Activated T-helper 2 cell treated with anti-CD3 and anti-CD28 coated beads, Interferon-gamma antibody, Interleukin-2, Interleukin-4, amounts not matched to agents 10 μg/mL and 5 μg/mL and 100 μg/mL, durations not matched to agents 14 hours and 24 hours and 36 hours (primary cell): ENCODE measurements at regions not wholly inside any gene's neighbourhood (a gene's known extent, or its start where the extent isn't known, plus 50 kb on each side); places are given as distances from the start of the nearest gene placed in this dataset.

Source experiments
- DNase-seq: peaks from one replicate; pipeline ENCODE4 v3.0.0; 2021; ENCODE audit warnings: low spot score
- H3K27ac Mint-ChIP-seq: one replicate; pipeline ENCODE4 v1.8.0; 2021; ENCODE audit warnings: mixed read lengths
- H3K27me3 Mint-ChIP-seq: one replicate; pipeline ENCODE4 v1.8.0; 2021; ENCODE audit warnings: low read depth, mixed read lengths
- H3K36me3 Mint-ChIP-seq: one replicate; pipeline ENCODE4 v1.8.0; 2021; ENCODE audit warnings: low read depth, mixed read lengths
- H3K4me1 Mint-ChIP-seq: one replicate; pipeline ENCODE4 v1.8.0; 2021; ENCODE audit warnings: low read depth, mixed read lengths
- H3K4me3 Mint-ChIP-seq: one replicate; pipeline ENCODE4 v1.8.0; 2021; ENCODE audit warnings: low read depth, mild to moderate bottlenecking, moderate library complexity, mixed read lengths
- H3K9me3 Mint-ChIP-seq: one replicate; pipeline ENCODE4 v1.8.0; 2021; ENCODE audit warnings: mixed read lengths
- intact Hi-C: fragments of 100-400 bp; cut with micrococcal nuclease; formaldehyde crosslinking; loops from one replicate; pipeline ENCODE4 v1.15.1; 2023

DNA sequence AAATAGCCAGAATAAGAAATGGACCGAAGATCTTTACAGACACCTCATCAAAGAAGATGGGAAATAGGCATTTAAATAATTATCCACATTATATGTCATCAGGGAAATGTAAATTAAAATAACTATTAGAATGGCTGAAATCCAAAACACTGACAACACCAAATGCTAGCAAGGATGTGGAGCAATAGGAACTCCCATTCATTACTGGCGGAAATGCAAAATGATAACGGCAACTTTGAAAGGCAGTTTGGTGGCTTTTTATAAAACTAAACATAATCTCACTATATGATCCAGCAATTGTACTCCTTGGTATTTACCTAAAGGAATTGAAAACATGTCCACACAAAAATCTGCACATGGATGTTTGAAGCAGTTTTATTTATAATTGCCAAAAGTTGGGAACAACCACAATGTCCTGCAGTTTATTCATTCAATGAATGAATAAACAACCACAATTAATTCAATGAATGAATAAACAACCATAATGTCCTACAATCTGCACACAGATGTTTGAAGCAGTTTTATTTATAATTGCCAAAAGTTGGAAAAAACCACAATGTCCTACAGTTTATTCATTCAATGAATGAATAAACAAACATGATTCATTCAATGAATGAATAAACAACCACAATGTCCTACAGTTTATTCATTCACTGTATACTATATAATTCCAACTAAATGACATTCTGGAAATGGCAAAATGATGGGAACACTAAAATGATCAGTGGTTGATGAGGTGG, 117.6 kb upstream of the PCDH18 start:
- H3K27me3 Mint-ChIP-seq: no peaks in the 10 kb centered on the region
- no peak overlapping the region for H3K4me3 Mint-ChIP-seq
- no peak overlapping the region for H3K27ac Mint-ChIP-seq
- H3K9me3 Mint-ChIP-seq: no peaks in the 10 kb centered on the region
- no peaks in the 10 kb centered on the region for H3K36me3 Mint-ChIP-seq
- no peaks in the 10 kb centered on the region for H3K4me1 Mint-ChIP-seq
- intact Hi-C loops: no loop called here
- DNase-seq: no peak

DNA sequence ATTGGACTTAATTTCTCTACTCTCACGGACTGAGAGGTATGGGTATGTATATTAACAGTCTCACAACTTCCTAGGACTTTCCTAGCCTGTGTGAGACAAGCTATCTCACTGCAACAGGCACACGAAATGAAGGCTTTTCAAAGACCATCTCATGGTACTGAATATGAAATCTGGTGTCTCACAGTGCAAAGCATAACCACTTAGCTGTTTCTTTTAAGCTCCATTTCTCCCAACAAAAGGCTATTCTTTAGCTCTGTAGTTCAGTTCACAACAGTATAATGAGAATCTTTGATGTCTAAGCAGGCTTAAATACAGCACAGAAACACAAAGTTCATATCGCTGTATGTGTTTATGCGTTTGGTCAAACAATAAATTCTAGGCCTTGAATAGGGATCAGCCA, 116.2 kb upstream of the PCDH18 start:
- no peaks in the 10 kb centered on the region for H3K27me3 Mint-ChIP-seq
- DNase-seq: no peak
- H3K27ac Mint-ChIP-seq: no peak overlapping the region
- intact Hi-C loops: no loop called here
- H3K4me3 Mint-ChIP-seq: no peak overlapping the region
- no peaks in the 10 kb centered on the region for H3K4me1 Mint-ChIP-seq
- no peaks in the 10 kb centered on the region for H3K36me3 Mint-ChIP-seq
- no peaks in the 10 kb centered on the region for H3K9me3 Mint-ChIP-seq

DNA sequence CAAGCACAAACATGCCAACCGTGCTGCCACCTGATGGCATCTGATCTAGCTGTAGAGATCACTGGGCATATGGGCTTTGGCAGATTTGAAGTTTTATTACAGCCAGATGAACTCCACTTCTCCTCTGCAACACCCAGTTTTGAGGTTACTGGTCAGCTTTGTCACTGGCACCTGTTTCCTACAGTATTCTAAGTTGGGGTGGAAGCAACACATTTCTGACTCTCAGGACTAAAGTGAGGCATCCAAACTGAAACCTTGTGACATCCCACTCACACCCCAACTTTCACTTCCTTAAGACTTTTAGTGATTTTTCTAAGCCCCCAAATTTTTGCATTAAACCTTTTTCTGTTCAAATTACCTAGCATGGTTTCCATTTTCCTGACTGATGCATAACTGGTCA, 115.1 kb upstream of the PCDH18 start:
- H3K4me1 Mint-ChIP-seq: no peaks in the 10 kb centered on the region

GRCh38 chr4:137644201-137644600, 111.9 kb upstream of the PCDH18 start:
- no peak overlapping the region for H3K27ac Mint-ChIP-seq
- no peaks in the 10 kb centered on the region for H3K4me1 Mint-ChIP-seq
- DNase-seq: no peak
- H3K27me3 Mint-ChIP-seq: no peaks in the 10 kb centered on the region
- intact Hi-C loops: no loop called here
- H3K36me3 Mint-ChIP-seq: no peaks in the 10 kb centered on the region
- H3K4me3 Mint-ChIP-seq: no peak overlapping the region
- no peaks in the 10 kb centered on the region for H3K9me3 Mint-ChIP-seq

More for the DNA sequence above, 115.1 kb upstream of the PCDH18 start:
- H3K4me3 Mint-ChIP-seq: no peak overlapping the region
- no peaks in the 10 kb centered on the region for H3K36me3 Mint-ChIP-seq
- H3K27me3 Mint-ChIP-seq: no peaks in the 10 kb centered on the region
- no peak overlapping the region for H3K27ac Mint-ChIP-seq
- no peaks in the 10 kb centered on the region for H3K9me3 Mint-ChIP-seq
- intact Hi-C loops: no loop called here
- DNase-seq: no peak

- Mint-ChIP-seq H3K9me3 (no peaks in the 10 kb centered on the region), H3K36me3 (no peaks in the 10 kb centered on the region), H3K27me3 (no peaks in the 10 kb centered on the region), H3K4me1 (no peaks in the 10 kb centered on the region), H3K4me3 (no peak overlapping the region), H3K27ac (no peak overlapping the region)
- intact Hi-C loops: no loop called here
- DNase-seq: no peak
These were observed 109.2 kb upstream of the PCDH18 start for GRCh38 chr4:137641544-137641943.

GRCh38 chr4:137640838-137641158, 108.5 kb upstream of the PCDH18 start:
- no peak for DNase-seq
- Mint-ChIP-seq H3K4me1 (no peaks in the 10 kb centered on the region), H3K4me3 (no peak overlapping the region), H3K36me3 (no peaks in the 10 kb centered on the region), H3K27ac (no peak overlapping the region), H3K27me3 (no peaks in the 10 kb centered on the region), H3K9me3 (no peaks in the 10 kb centered on the region)
- intact Hi-C loops: no loop called here

- H3K9me3 Mint-ChIP-seq: no peaks in the 10 kb centered on the region
- no peak for DNase-seq
- H3K36me3 Mint-ChIP-seq: no peaks in the 10 kb centered on the region
- no peak overlapping the region for H3K27ac Mint-ChIP-seq
- no peak overlapping the region for H3K4me3 Mint-ChIP-seq
- intact Hi-C loops: no loop called here
- no peaks in the 10 kb centered on the region for H3K4me1 Mint-ChIP-seq
- no peaks in the 10 kb centered on the region for H3K27me3 Mint-ChIP-seq
These were observed 108.0 kb upstream of the PCDH18 start for GRCh38 chr4:137640156-137640837.

DNA sequence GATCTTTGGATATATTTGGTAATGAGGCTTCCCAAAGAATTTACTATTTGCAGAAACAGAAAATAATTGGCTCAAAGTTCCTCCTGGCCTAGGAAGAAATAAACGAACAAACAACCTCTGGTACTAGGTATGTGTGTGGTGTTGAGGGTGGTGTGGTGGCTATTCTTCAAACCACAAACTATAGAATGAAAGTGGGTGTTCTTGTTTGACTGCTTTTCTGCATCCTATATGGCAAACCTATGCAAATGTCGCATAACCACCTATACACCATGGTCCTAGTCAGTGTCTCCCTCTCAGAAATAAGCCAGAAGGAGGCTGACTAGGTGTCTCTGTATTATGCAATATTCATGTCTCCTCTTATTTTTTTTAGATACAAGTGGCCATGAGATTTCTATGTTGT, 106.6 kb upstream of the PCDH18 start:
- intact Hi-C loops: no loop called here
- H3K27me3 Mint-ChIP-seq: no peaks in the 10 kb centered on the region
- no peaks in the 10 kb centered on the region for H3K36me3 Mint-ChIP-seq
- no peak overlapping the region for H3K4me3 Mint-ChIP-seq
- no peak overlapping the region for H3K27ac Mint-ChIP-seq
- no peaks in the 10 kb centered on the region for H3K4me1 Mint-ChIP-seq
- DNase-seq: no peak
- H3K9me3 Mint-ChIP-seq: no peaks in the 10 kb centered on the region

DNA sequence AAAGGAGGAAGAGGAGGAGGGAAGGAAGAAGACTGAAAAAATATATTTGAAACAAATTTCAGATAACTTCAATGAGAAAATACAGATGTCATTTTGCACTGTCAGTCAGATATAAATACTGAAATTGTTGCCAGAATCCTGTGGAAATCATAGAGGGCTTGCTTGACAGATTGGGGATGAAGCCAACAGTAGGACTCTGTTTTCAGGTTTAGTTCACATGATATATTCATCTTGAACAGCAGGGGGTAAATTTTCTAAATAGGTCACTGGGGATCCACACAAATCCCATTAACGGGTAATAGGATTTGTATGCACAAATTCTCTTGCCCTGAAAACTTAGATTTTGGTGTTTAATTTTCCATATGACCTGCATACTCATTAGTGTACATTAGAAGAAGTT, 103.3 kb upstream of the PCDH18 start:
- Mint-ChIP-seq H3K9me3 (no peaks in the 10 kb centered on the region), H3K36me3 (no peaks in the 10 kb centered on the region), H3K4me1 (no peaks in the 10 kb centered on the region), H3K27ac (no peak overlapping the region), H3K27me3 (no peaks in the 10 kb centered on the region), H3K4me3 (no peak overlapping the region)
- intact Hi-C loops: no loop called here
- DNase-seq: no peak

DNA sequence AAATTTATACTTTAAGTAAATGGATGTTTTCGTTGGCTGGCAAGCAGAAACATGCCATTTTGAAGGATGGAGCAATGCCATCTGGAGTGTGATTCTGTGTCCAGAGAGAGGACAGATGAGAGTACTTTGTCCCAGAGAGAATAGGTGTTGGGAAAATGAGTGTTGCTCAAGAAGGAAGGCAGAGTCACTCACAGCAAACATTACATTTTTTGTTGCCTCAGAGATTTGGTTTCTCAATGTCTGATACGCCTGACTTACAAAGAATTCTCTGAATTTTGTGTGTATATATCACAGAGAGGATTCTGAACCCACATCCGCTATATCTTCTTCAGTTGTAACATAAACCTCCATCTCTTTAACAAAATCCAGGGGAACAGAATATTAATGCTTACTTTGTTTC, 102.8 kb upstream of the PCDH18 start:
- DNase-seq: no peak
- Mint-ChIP-seq H3K27me3 (no peaks in the 10 kb centered on the region), H3K4me3 (no peak overlapping the region), H3K27ac (no peak overlapping the region), H3K4me1 (no peaks in the 10 kb centered on the region), H3K9me3 (no peaks in the 10 kb centered on the region), H3K36me3 (no peaks in the 10 kb centered on the region)
- intact Hi-C loops: no loop called here

GRCh38 chr4:137632842-137633241, 100.5 kb upstream of the PCDH18 start:
- H3K27ac Mint-ChIP-seq: no peak overlapping the region
- no peak overlapping the region for H3K4me3 Mint-ChIP-seq
- no peak for DNase-seq
- H3K4me1 Mint-ChIP-seq: no peaks in the 10 kb centered on the region
- H3K36me3 Mint-ChIP-seq: no peaks in the 10 kb centered on the region
- no peaks in the 10 kb centered on the region for H3K9me3 Mint-ChIP-seq
- no peaks in the 10 kb centered on the region for H3K27me3 Mint-ChIP-seq
- intact Hi-C loops: no loop called here

DNA sequence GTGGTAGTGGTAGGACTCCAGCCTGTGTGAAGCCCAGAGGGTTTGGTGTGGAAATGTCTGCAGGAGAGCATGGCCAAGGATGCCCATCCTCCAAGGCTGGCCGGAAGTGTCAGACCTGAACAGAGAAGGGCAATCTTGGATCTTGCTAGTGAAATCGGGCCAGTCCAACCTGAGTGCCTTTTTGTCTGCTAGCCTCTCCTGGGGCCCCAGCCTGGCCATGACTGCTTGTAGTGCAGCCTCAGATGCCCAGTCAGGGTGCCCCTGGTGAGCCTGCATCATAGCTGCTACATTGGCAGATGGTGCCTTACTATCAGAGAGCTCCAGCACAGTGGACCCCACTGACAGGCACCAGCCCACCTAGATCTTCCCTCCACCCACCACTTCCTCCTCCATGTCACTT, 99.3 kb upstream of the PCDH18 start:
- no peak for DNase-seq
- no peaks in the 10 kb centered on the region for H3K36me3 Mint-ChIP-seq
- no peaks in the 10 kb centered on the region for H3K9me3 Mint-ChIP-seq
- intact Hi-C loops: no loop called here
- H3K4me1 Mint-ChIP-seq: no peaks in the 10 kb centered on the region
- no peak overlapping the region for H3K27ac Mint-ChIP-seq
- H3K27me3 Mint-ChIP-seq: no peaks in the 10 kb centered on the region
- H3K4me3 Mint-ChIP-seq: no peak overlapping the region

- H3K36me3 Mint-ChIP-seq: no peaks in the 10 kb centered on the region
- H3K27ac Mint-ChIP-seq: no peak overlapping the region
- H3K9me3 Mint-ChIP-seq: no peaks in the 10 kb centered on the region
- H3K4me3 Mint-ChIP-seq: no peak overlapping the region
- intact Hi-C loops: no loop called here
- no peaks in the 10 kb centered on the region for H3K4me1 Mint-ChIP-seq
- no peak for DNase-seq
- no peaks in the 10 kb centered on the region for H3K27me3 Mint-ChIP-seq
These were observed 98.0 kb upstream of the PCDH18 start for GRCh38 chr4:137630252-137630651.
